GM12878 (cell line): ENCODE measurements at regions not wholly inside any gene's neighbourhood (a gene's known extent, or its start where the extent isn't known, plus 50 kb on each side); places are given as distances from the start of the nearest gene placed in this dataset.

Experiments used
- ATAC-seq: fragments of 200-7000 bp; cut with Tn5 transposase; 3 replicates; pipeline ENCODE4 v1.9.1; 2020; ENCODE audit warnings: mild to moderate bottlenecking, moderate library complexity
- BruUV-seq: library from RNA; stranded (reverse); fragments of 400-500 nt; replicated peaks from 2 replicates; lab custom pipeline; 2021; lab: Mats Ljungman, UMichigan
- CTCF ChIA-PET: fragments of 300-600 bp; sonication (Branson Sonifier 250); formaldehyde crosslinking; extraction: SDS; loops from one replicate; lab custom pipeline; 2021; ENCODE audit warnings: inconsistent platforms; lab: Yijun Ruan, JAX
- POLR2A ChIA-PET: fragments of 350-600 bp; formaldehyde crosslinking; extraction: SDS; loops from one replicate; lab custom pipeline; 2021; ENCODE audit warnings: inconsistent platforms; lab: Charles Lee
- RAD21 ChIA-PET: fragments of 300-600 bp; sonication (Branson Sonifier 250); formaldehyde crosslinking; loops from one replicate; lab custom pipeline; 2023; ENCODE audit warnings: antibody characterized with exemption; ENCODE audit not compliant: unreplicated experiment; lab: Charles Lee
- SMC1A ChIA-PET: fragments of 300-600 bp; sonication (Branson Sonifier 250); formaldehyde crosslinking; loops from one replicate; lab custom pipeline; 2023; ENCODE audit not compliant: unreplicated experiment, uncharacterized antibody; lab: Charles Lee
- DNase-seq: peaks from one replicate; pipeline ENCODE4 v3.0.0-alpha.2; 2011; ENCODE audit warnings: low read depth, low spot score
- FAIRE-seq: peaks from 3 replicates; lab custom pipeline; 2011; peaks lifted over from hg19 to GRCh38; lab: Jason Lieb, UNC
- H2AFZ ChIP-seq: 2 replicates; pipeline ENCODE4 v1.6.0; 2011; ENCODE audit warnings: low read depth, low read length, control low read depth; ENCODE audit not compliant: control insufficient read depth
- H3K27ac ChIP-seq: 2 replicates; pipeline ENCODE4 v1.5.1; 2011; ENCODE audit warnings: control low read depth; ENCODE audit not compliant: control insufficient read depth, insufficient read depth
- H3K27me3 ChIP-seq, 2 experiments: replicated peaks in 1 of 2; 2 replicates each; pipeline versions ENCODE4 v1.6.0 to v1.6.1; 2011; ENCODE audit warnings: low read length in 1 of 2; ENCODE audit not compliant: control insufficient read depth in 2 of 2, insufficient read depth in 2 of 2
- H3K36me3 ChIP-seq, 2 experiments: 2 replicates each; pipeline ENCODE4 v1.5.1; 2011; ENCODE audit warnings: low read length in 1 of 2; ENCODE audit not compliant: control insufficient read depth in 2 of 2, insufficient read depth in 2 of 2
- H3K4me1 ChIP-seq: 2 replicates; pipeline ENCODE4 v1.6.1; 2011; ENCODE audit warnings: mild to moderate bottlenecking, low read length, moderate library complexity, mixed read lengths; ENCODE audit not compliant: control insufficient read depth, insufficient read depth
- H3K4me2 ChIP-seq: 2 replicates; pipeline ENCODE4 v1.6.0; 2011; ENCODE audit warnings: control low read depth; ENCODE audit not compliant: control insufficient read depth, insufficient read depth
- H3K4me3 ChIP-seq: fragments of 200-600 bp; sonication (generic); 2 replicates; pipeline ENCODE4 v1.5.1; 2016
- H3K79me2 ChIP-seq: 2 replicates; pipeline ENCODE4 v1.6.0; 2011; ENCODE audit warnings: low read length; ENCODE audit not compliant: control insufficient read depth, insufficient read depth
- H3K9ac ChIP-seq: 2 replicates; pipeline ENCODE4 v1.8.0; 2011; ENCODE audit warnings: low read length, control low read depth, mixed read lengths; ENCODE audit not compliant: control insufficient read depth, insufficient read depth
- H3K9me3 ChIP-seq: replicated peaks from 3 replicates; pipeline ENCODE4 v1.5.1; 2011; ENCODE audit warnings: mild to moderate bottlenecking, low read length; ENCODE audit not compliant: control insufficient read depth, insufficient read depth
- H4K20me1 ChIP-seq: 2 replicates; pipeline ENCODE4 v1.6.0; 2011; ENCODE audit not compliant: control insufficient read depth, insufficient read depth
- GABPA ChIP-seq: IDR thresholded peaks from 2 replicates; pipeline ENCODE4 v1.6.1; 2014; ENCODE audit warnings: antibody characterized with exemption, low read depth, mild to moderate bottlenecking, inconsistent platforms
- HDAC2 ChIP-seq: fragments of 200-600 bp; sonication (generic); IDR thresholded peaks from 2 replicates; pipeline ENCODE4 v1.6.1; 2017
- IKZF1 ChIP-seq: fragments of 450-650 bp; conservative IDR thresholded peaks from 2 replicates; pipeline ENCODE4 v1.6.1; 2017; ENCODE audit warnings: antibody characterized with exemption, mild to moderate bottlenecking
- JUNB ChIP-seq: IDR thresholded peaks from 2 replicates; pipeline ENCODE4 v1.6.1; 2016; ENCODE audit warnings: antibody characterized with exemption, mild to moderate bottlenecking
- NFIC ChIP-seq: IDR thresholded peaks from 2 replicates; pipeline ENCODE4 v1.6.1; 2012; ENCODE audit warnings: low read depth, mild to moderate bottlenecking, inconsistent platforms, low read length, moderate library complexity
- PAX8 ChIP-seq: fragments of 450-650 bp; IDR thresholded peaks from 2 replicates; pipeline ENCODE4 v1.6.1; 2017; ENCODE audit warnings: mild to moderate bottlenecking, moderate library complexity
- WGBS: methylation state at CpG from one replicate; pipeline ENCODE4 v1.1.6; 2016; ENCODE audit warnings: low lambda C conversion rate; ENCODE audit not compliant: insufficient replicate concordance, insufficient coverage; ENCODE audit errors: missing lambda C conversion rate; 5-methylcytosine and 5-hydroxymethylcytosine counted together
- in situ Hi-C: fragments of 300-500 bp; cut with MboI; formaldehyde crosslinking; loops from 9 replicates; pipeline ENCODE4 v1.14.3; 2018; ENCODE audit warnings: mixed read lengths
- intact Hi-C: fragments of 100-400 bp; cut with micrococcal nuclease; formaldehyde crosslinking; loops from one replicate; pipeline ENCODE4 v1.14.2; 2022; ENCODE audit not compliant: unreplicated experiment
- TF ChIP-seq, protein P1 (sequence below): fragments of 450-650 bp; IDR thresholded peaks from 2 replicates; pipeline ENCODE4 v1.6.1; 2017; ENCODE audit warnings: mild to moderate bottlenecking, moderate library complexity

GRCh38 chrX:109218761-109219160 lies 263.1 kb downstream of the GUCY2F start (continued):
- TF ChIP-seq, protein P1, sequence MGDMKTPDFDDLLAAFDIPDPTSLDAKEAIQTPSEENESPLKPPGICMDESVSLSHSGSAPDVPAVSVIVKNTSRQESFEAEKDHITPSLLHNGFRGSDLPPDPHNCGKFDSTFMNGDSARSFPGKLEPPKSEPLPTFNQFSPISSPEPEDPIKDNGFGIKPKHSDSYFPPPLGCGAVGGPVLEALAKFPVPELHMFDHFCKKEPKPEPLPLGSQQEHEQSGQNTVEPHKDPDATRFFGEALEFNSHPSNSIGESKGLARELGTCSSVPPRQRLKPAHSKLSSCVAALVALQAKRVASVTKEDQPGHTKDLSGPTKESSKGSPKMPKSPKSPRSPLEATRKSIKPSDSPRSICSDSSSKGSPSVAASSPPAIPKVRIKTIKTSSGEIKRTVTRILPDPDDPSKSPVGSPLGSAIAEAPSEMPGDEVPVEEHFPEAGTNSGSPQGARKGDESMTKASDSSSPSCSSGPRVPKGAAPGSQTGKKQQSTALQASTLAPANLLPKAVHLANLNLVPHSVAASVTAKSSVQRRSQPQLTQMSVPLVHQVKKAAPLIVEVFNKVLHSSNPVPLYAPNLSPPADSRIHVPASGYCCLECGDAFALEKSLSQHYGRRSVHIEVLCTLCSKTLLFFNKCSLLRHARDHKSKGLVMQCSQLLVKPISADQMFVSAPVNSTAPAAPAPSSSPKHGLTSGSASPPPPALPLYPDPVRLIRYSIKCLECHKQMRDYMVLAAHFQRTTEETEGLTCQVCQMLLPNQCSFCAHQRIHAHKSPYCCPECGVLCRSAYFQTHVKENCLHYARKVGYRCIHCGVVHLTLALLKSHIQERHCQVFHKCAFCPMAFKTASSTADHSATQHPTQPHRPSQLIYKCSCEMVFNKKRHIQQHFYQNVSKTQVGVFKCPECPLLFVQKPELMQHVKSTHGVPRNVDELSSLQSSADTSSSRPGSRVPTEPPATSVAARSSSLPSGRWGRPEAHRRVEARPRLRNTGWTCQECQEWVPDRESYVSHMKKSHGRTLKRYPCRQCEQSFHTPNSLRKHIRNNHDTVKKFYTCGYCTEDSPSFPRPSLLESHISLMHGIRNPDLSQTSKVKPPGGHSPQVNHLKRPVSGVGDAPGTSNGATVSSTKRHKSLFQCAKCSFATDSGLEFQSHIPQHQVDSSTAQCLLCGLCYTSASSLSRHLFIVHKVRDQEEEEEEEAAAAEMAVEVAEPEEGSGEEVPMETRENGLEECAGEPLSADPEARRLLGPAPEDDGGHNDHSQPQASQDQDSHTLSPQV: no peak
- TF ChIP-seq GABPA: no peak
- TF ChIP-seq IKZF1: no peak
- no peak for TF ChIP-seq NFIC
- no peak for TF ChIP-seq PAX8

- intact Hi-C loops: no loop called here
- POLR2A ChIA-PET: no interaction called here
These were observed 282.2 kb downstream of the GUCY2F start for GRCh38 chrX:109199726-109200125.

More at GRCh38 chrX:109199726-109200125, 282.2 kb downstream of the GUCY2F start:
- TF ChIP-seq JUNB: 0 out of 2 replicates have a peak, but pooled peaks have one; percentile 6
- TF ChIP-seq HDAC2: no peak
- TF ChIP-seq, all 136 proteins: peak for 1
- Histone ChIP-seq H2AFZ (no peak overlapping the region), H3K79me2 (no peaks in the 10 kb centered on the region), H3K27ac (no peak overlapping the region), H3K9me3 (no peaks in the 10 kb centered on the region), H4K20me1 (no peaks in the 10 kb centered on the region), H3K4me1 (no peaks in the 10 kb centered on the region), H3K4me3 (no peak overlapping the region), H3K4me2 (no peak overlapping the region), H3K27me3 (no peaks in the 10 kb centered on the region), H3K36me3 (no peaks in the 10 kb centered on the region), H3K9ac (no peak overlapping the region)
- no TSS peak for BruUV-seq
- DNase-seq (no peak), FAIRE-seq (no peak), ATAC-seq (no peak)
- ChIA-PET SMC1A (interaction anchor here (2.8 kb wide), 1 partner anchor 10 kb away, joined by 10 read pairs; no protein-coding TSS in a partner anchor), CTCF (no interaction called here), RAD21 (interaction anchor here (0.9 kb wide), 1 partner anchor 12 kb away, joined by 3 read pairs; no protein-coding TSS in a partner anchor)
- in situ Hi-C loops: no loop called here
- 0% methylated on average over 2 of the region's 2 CpGs for WGBS
